ENCODE measurements at regions not wholly inside any gene's neighbourhood (a gene's known extent, or its start where the extent isn't known, plus 50 kb on each side); places are given as distances from the start of the nearest gene placed in this dataset.
"Not testable (repeated sequence)": the region's sequence is repeated elsewhere in the genome, so short reads cannot be mapped to it uniquely, and the experiment has no call there.

GRCh38 chr21:35473496-35473895 is 424.4 kb upstream of the RUNX1 start:
- no peaks in the 10 kb centered on the region for H3K9me3 ChIP-seq
- no peaks in the 10 kb centered on the region for H3K36me3 ChIP-seq
- TF ChIP-seq CTCF (IDR thresholded peaks at IDR 0.05) (no peak), POLR2A (IDR thresholded peaks at IDR 0.05) (no peak)
- DNase-seq: no peak
- no peaks in the 10 kb centered on the region for H3K27me3 ChIP-seq
- intact Hi-C loops (cut with DNase I): no loop called here
- H3K4me3 ChIP-seq (replicated peaks in 1 of 3): no peak overlapping the region
- no peak overlapping the region for H3K27ac ChIP-seq
- H3K4me1 ChIP-seq: no peaks in the 10 kb centered on the region
- WGBS, 2 donors: 97 to 100% methylated on average over 1 of the region's 1 CpG

DNA sequence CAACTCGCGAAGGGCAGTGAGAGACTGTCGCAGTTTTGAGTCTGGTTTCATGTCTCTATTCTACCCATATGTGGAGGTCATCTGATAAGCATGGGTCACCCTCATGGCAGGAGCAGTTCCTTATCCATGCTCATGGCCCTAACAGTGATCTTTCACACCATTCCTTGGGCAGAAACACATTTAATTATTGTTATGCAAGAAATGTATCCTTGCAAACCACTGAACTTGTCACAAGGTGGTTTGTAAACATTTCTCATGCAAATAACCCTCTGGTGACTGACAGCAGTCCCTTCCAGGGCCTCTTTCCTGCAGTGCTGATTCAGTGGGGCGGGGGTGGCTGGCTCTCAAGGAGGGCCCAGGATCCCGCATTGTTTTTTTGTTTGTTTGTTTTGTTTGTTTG is 421.4 kb upstream of the RUNX1 start:
- no peak overlapping the region for H3K4me3 ChIP-seq (replicated peaks in 1 of 3)
- intact Hi-C loops (cut with DNase I): no loop called here
- no peaks in the 10 kb centered on the region for H3K36me3 ChIP-seq
- WGBS, 2 donors: 62 to 79% methylated on average over 5 of the region's 5 CpGs
- TF ChIP-seq CTCF (IDR thresholded peaks at IDR 0.05): no peak
- TF ChIP-seq POLR2A (IDR thresholded peaks at IDR 0.05): no peak
- no peak overlapping the region for H3K27ac ChIP-seq
- no peak for DNase-seq
- H3K4me1 ChIP-seq: no peaks in the 10 kb centered on the region
- H3K27me3 ChIP-seq: no peaks in the 10 kb centered on the region
- H3K9me3 ChIP-seq: no peaks in the 10 kb centered on the region

GRCh38 chr21:35469498-35469897 is 420.4 kb upstream of the RUNX1 start:
- TF ChIP-seq CTCF (IDR thresholded peaks at IDR 0.05) (no peak), POLR2A (IDR thresholded peaks at IDR 0.05) (no peak)
- intact Hi-C loops (cut with DNase I): no loop called here
- WGBS, 2 donors: 93 to 100% methylated on average over 1 of the region's 1 CpG
- H3K9me3 ChIP-seq: no peaks in the 10 kb centered on the region
- no peaks in the 10 kb centered on the region for H3K4me1 ChIP-seq
- H3K4me3 ChIP-seq (replicated peaks in 1 of 3): no peak overlapping the region
- no peaks in the 10 kb centered on the region for H3K27me3 ChIP-seq
- H3K36me3 ChIP-seq: no peaks in the 10 kb centered on the region
- DNase-seq: no peak
- no peak overlapping the region for H3K27ac ChIP-seq

DNA sequence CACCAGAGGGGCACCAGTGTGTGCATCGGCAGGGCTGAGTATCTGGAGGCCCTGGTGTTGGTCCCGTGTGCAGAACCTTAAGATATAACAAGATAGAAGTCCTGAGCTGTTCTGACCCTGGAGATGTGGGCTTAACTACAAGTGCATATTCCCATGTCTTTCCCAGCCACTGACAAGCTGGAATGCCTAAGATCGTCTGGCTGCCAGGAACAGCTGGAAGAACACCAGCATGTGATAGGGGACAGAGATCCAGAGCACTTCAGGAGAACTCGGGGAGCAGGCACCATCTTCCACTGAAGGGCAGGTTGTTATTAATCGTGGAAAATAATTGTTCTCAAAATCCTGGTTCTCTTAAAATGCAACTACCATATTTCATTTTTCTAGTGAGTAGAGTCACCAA is 419.9 kb upstream of the RUNX1 start:
- no peak for TF ChIP-seq POLR2A (IDR thresholded peaks at IDR 0.05)
- WGBS, 2 donors: 70 to 71% methylated on average over 5 of the region's 5 CpGs
- Histone ChIP-seq H3K36me3 (no peaks in the 10 kb centered on the region), H3K27me3 (no peaks in the 10 kb centered on the region), H3K9me3 (no peaks in the 10 kb centered on the region), H3K4me1 (no peaks in the 10 kb centered on the region), H3K4me3 (replicated peaks in 1 of 3) (no peak overlapping the region), H3K27ac (no peak overlapping the region)
- no peak for DNase-seq
- intact Hi-C loops (cut with DNase I): no loop called here

- WGBS, 2 donors: 71 to 82% methylated on average over 2 of the region's 2 CpGs
- no peak overlapping the region for H3K4me3 ChIP-seq (replicated peaks in 1 of 3)
- DNase-seq: no peak
- H3K27ac ChIP-seq: no peak overlapping the region
- no peaks in the 10 kb centered on the region for H3K27me3 ChIP-seq
- H3K4me1 ChIP-seq: no peaks in the 10 kb centered on the region
- no peaks in the 10 kb centered on the region for H3K36me3 ChIP-seq
- no peak for TF ChIP-seq CTCF (IDR thresholded peaks at IDR 0.05)
- no peak for TF ChIP-seq POLR2A (IDR thresholded peaks at IDR 0.05)
- H3K9me3 ChIP-seq: no peaks in the 10 kb centered on the region
- intact Hi-C loops (cut with DNase I): no loop called here
These were observed 418.5 kb upstream of the RUNX1 start for GRCh38 chr21:35467566-35467965.

DNA sequence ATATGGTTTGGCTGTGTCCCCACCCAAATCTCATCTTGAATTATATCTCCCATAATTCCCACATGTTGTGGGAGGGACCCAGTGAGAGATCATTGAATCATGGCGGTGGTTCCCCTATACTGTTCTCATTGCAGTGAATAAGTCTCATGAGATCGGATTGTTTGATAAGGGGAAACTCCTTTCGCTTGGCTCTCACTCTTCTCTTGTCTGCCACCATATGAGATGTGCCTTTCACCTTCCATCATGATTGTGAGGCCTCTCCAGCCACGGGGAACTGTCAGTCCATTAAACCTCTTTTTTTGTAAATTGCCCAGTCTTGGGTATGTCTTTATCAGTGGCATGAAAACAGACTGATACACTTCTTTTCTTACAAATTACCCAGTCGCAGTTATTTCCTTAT is 417.6 kb upstream of the RUNX1 start:
- H3K36me3 ChIP-seq; H3K4me1 ChIP-seq; H3K27me3 ChIP-seq; H3K4me3 ChIP-seq (replicated peaks in 1 of 3); DNase-seq; H3K9me3 ChIP-seq; intact Hi-C loops (cut with DNase I); H3K27ac ChIP-seq: not testable (repeated sequence)
- 92% methylated on average over 5 of the region's 5 CpGs for WGBS, 2 donors

Data from thyroid gland (tissue), 4 donors.